Tibial nerve (tissue), 4 donors: ENCODE measurements at regions not wholly inside any gene's neighbourhood (a gene's known extent, or its start where the extent isn't known, plus 50 kb on each side); places are given as distances from the start of the nearest gene placed in this dataset.

Source experiments
- CTCF ChIP-seq, 5 experiments: fragments of 200-600 bp in 3 of 5; fragments of 450-650 bp in 2 of 5; sonication (generic) in 3 of 5; IDR thresholded peaks; one replicate each; pipeline ENCODE4 v1.5.1; 2016 to 2019; ENCODE audit warnings: antibody characterized with exemption in 5 of 5, mild to moderate bottlenecking in 3 of 5, moderate library complexity in 2 of 5
- EP300 ChIP-seq, 2 donors: sonication (generic); formaldehyde crosslinking; IDR thresholded peaks; one replicate each; pipeline ENCODE4 v1.6.1; 2017; ENCODE audit warnings: antibody characterized with exemption in 2 of 2, mild to moderate bottlenecking in 1 of 2
- POLR2A ChIP-seq, 2 donors: fragments of 450-650 bp; IDR thresholded peaks; one replicate each; pipeline ENCODE4 v1.6.1; 2017; ENCODE audit warnings: antibody characterized with exemption in 2 of 2, mild to moderate bottlenecking in 2 of 2, moderate library complexity in 2 of 2

GRCh38 chr6:132072831-132073230 is 121.7 kb upstream of the CCN2 start:
- no peak for TF ChIP-seq CTCF (IDR thresholded peaks at IDR 0.05)
- TF ChIP-seq POLR2A (IDR thresholded peaks at IDR 0.05), result no peak
- TF ChIP-seq EP300 (IDR thresholded peaks at IDR 0.05), result no peak
